ENCODE measurements at regions not wholly inside any gene's neighbourhood (a gene's known extent, or its start where the extent isn't known, plus 50 kb on each side); places are given as distances from the start of the nearest gene placed in this dataset.

- intact Hi-C loops (cut with DNase I) = no loop called here
- DNase-seq (ENCODE audit: low spot score) = no peak
Observed at GRCh38 chr12:106001837-106002218, 136.9 kb downstream of the NUAK1 start.

- intact Hi-C loops (cut with DNase I) = no loop called here
- DNase-seq (ENCODE audit: low spot score) = no peak
Observed at GRCh38 chr12:106003297-106003696, 135.5 kb downstream of the NUAK1 start.

DNA sequence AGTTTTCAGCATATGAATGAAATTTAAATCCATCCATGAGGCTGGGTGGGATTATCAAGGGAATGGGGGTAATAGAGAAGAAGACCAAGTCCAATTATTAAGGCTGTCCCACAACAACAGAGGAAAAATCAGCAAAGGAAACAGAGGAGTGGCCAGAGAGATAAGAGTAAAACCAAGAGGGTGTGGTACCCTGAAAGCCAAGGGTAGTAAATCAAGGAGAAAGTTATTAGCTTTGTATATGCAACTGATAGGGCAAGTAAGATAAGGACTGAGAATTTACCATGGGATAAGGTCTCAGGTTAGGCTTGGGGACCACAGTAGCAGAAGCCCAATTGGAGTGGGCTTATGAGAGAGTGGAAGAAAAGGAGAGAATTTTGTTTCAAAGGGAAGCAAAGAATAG is 134.5 kb downstream of the NUAK1 start:
- intact Hi-C loops (cut with DNase I) = no loop called here
- no peak for DNase-seq (ENCODE audit: low spot score)

- DNase-seq (ENCODE audit: low spot score) = no peak
- intact Hi-C loops (cut with DNase I) = no loop called here
Observed at GRCh38 chr12:106006382-106006781, 132.4 kb downstream of the NUAK1 start.

DNA sequence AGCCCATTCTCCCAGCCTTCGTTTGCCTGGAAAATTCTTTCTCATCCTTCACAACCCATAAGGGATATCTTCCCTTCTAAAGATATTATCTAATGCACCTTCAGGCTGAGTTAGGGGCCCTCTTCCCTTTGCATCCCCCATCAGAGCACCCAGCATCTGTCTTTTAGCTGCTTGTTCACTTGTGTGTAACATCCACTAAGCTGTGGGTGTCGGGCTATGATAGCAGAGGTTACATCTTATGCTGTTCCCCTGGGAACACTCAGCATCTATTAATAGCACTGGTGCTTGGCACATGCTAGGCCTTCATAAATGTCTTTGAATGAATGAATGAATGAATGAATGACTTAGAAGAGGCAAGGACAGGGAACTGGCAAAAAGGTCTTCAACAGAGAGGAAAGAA is 131.8 kb downstream of the NUAK1 start:
- DNase-seq (ENCODE audit: low spot score) = no peak
- intact Hi-C loops (cut with DNase I) = no loop called here

GRCh38 chr12:106010741-106011140 is 128.0 kb downstream of the NUAK1 start:
- intact Hi-C loops (cut with DNase I) = no loop called here

More at GRCh38 chr12:106010741-106011140, 128.0 kb downstream of the NUAK1 start:
- DNase-seq (ENCODE audit: low spot score) = no peak

Data from posterior vena cava (tissue), 2 donors.